ENCODE measurements at regions not wholly inside any gene's neighbourhood (a gene's known extent, or its start where the extent isn't known, plus 50 kb on each side); places are given as distances from the start of the nearest gene placed in this dataset.

DNA sequence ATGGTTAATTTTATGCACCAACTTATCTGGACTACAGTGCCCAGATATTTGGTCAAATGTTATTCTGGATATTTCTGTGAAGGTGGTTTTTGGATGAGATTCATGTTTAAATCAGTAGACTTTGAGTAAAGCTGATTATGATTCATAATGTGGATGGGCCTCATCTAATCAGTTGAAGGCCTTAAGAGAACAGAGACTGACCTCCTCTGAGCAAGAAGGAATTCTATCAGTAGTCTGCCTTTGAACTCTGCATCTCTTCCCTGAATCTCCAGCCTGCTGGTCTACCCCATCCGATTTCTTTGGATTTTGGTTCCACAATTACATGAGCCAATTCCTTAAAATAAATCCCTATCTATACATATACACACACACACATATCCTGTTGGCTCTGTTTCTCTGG, 82.8 kb upstream of the MAP4K3 start:
- H4K91ac ChIP-seq (ENCODE audit: low read length): no peak overlapping the region
- H3K4me1 ChIP-seq (ENCODE audit: control insufficient read depth, insufficient read depth, low read depth, low read length): peaks cover 9% of the 10 kb centered on the region
- no peak overlapping the region for H2AFZ ChIP-seq (ENCODE audit: low read depth, low read length)
- 100% methylated on average over 1 of the region's 1 CpG for WGBS
- H3K9me3 ChIP-seq (ENCODE audit: control insufficient read depth, low read length): peaks cover 9% of the 10 kb centered on the region
- H3K4me2 ChIP-seq (ENCODE audit: low read length, poor library complexity, severe bottlenecking): no peak overlapping the region
- H4K8ac ChIP-seq (ENCODE audit: low read length): no peak overlapping the region
- no peak overlapping the region for H2BK15ac ChIP-seq (ENCODE audit: low read depth, poor library complexity, severe bottlenecking)
- no peak overlapping the region for H2BK120ac ChIP-seq (ENCODE audit: low read depth, low read length)
- peaks cover 0 to 7% of the 10 kb centered on the region in 2 experiments for H3K36me3 ChIP-seq (ENCODE audit: control insufficient read depth in 1 of 2, insufficient read depth in 2 of 2, low read depth in 1 of 2, low read length in 2 of 2)
- no peak overlapping the region for H3K14ac ChIP-seq (ENCODE audit: low read length in 2 of 2)
- no peak for DNase-seq
- H3K4ac ChIP-seq (ENCODE audit: low read depth in 1 of 2, low read length in 2 of 2): no peak overlapping the region
- no peak overlapping the region for H3K4me3 ChIP-seq (ENCODE audit: insufficient read depth in 1 of 2, low read depth in 1 of 2, low read length in 2 of 2)
- H3K27ac ChIP-seq (ENCODE audit: low read length, poor library complexity, severe bottlenecking): no peak overlapping the region
- H2BK5ac ChIP-seq (ENCODE audit: low read depth, low read length, poor library complexity, severe bottlenecking): no peak overlapping the region
- no peak overlapping the region for H2BK12ac ChIP-seq (ENCODE audit: low read length in 2 of 2)
- H2AK5ac ChIP-seq (ENCODE audit: low read length, severe bottlenecking): no peak overlapping the region
- H3K27me3 ChIP-seq (ENCODE audit: control insufficient read depth in 1 of 2, insufficient read depth in 1 of 2, low read length in 2 of 2): no peaks in the 10 kb centered on the region
- peaks cover 2% of the 10 kb centered on the region for H3K79me1 ChIP-seq (replicated peaks; ENCODE audit: low read length, poor library complexity, severe bottlenecking)
- no peak overlapping the region for H3K23ac ChIP-seq (ENCODE audit: low read length in 2 of 2)
- no peak overlapping the region for H3K9ac ChIP-seq (ENCODE audit: low read length)
- H3K18ac ChIP-seq (ENCODE audit: low read depth in 1 of 2, low read length in 2 of 2): no peak overlapping the region

GRCh38 chr2:39521876-39522517, 84.9 kb upstream of the MAP4K3 start:
- H2BK120ac ChIP-seq (ENCODE audit: low read depth, low read length): no peak overlapping the region
- no peak overlapping the region for H3K18ac ChIP-seq (ENCODE audit: low read depth in 1 of 2, low read length in 2 of 2)
- no peak overlapping the region for H3K4me2 ChIP-seq (ENCODE audit: low read length, poor library complexity, severe bottlenecking)
- DNase-seq: no peak
- H3K36me3 ChIP-seq (ENCODE audit: control insufficient read depth in 1 of 2, insufficient read depth in 2 of 2, low read depth in 1 of 2, low read length in 2 of 2): peaks cover 0 to 7% of the 10 kb centered on the region in 2 experiments
- no peak overlapping the region for H2BK5ac ChIP-seq (ENCODE audit: low read depth, low read length, poor library complexity, severe bottlenecking)
- no peaks in the 10 kb centered on the region for H3K79me1 ChIP-seq (replicated peaks; ENCODE audit: low read length, poor library complexity, severe bottlenecking)
- WGBS: 79% methylated on average over 4 of the region's 4 CpGs
- peaks cover 4% of the 10 kb centered on the region for H3K4me1 ChIP-seq (ENCODE audit: control insufficient read depth, insufficient read depth, low read depth, low read length)
- H2AFZ ChIP-seq (ENCODE audit: low read depth, low read length): no peak overlapping the region
- peak overlapping the region; percentile 74 for H3K27ac ChIP-seq (ENCODE audit: low read length, poor library complexity, severe bottlenecking)
- no peak overlapping the region for H3K14ac ChIP-seq (ENCODE audit: low read length in 2 of 2)
- H4K91ac ChIP-seq (ENCODE audit: low read length): no peak overlapping the region
- H2BK15ac ChIP-seq (ENCODE audit: low read depth, poor library complexity, severe bottlenecking): no peak overlapping the region
- no peak overlapping the region for H2BK12ac ChIP-seq (ENCODE audit: low read length in 2 of 2)
- H3K9ac ChIP-seq (ENCODE audit: low read length): no peak overlapping the region
- no peak overlapping the region for H3K4ac ChIP-seq (ENCODE audit: low read depth in 1 of 2, low read length in 2 of 2)
- H2AK5ac ChIP-seq (ENCODE audit: low read length, severe bottlenecking): peak overlapping the region; percentile 3
- H3K9me3 ChIP-seq (ENCODE audit: control insufficient read depth, low read length): peaks cover 9% of the 10 kb centered on the region
- no peak overlapping the region for H4K8ac ChIP-seq (ENCODE audit: low read length)
- no peak overlapping the region for H3K4me3 ChIP-seq (ENCODE audit: insufficient read depth in 1 of 2, low read depth in 1 of 2, low read length in 2 of 2)
- no peak overlapping the region for H3K23ac ChIP-seq (ENCODE audit: low read length in 2 of 2)
- no peaks in the 10 kb centered on the region for H3K27me3 ChIP-seq (ENCODE audit: control insufficient read depth in 1 of 2, insufficient read depth in 1 of 2, low read length in 2 of 2)

GRCh38 chr2:39522518-39522877, 85.4 kb upstream of the MAP4K3 start:
- Histone ChIP-seq H2AK5ac (ENCODE audit: low read length, severe bottlenecking) (peak overlapping the region; percentile 92), H2AFZ (ENCODE audit: low read depth, low read length) (no peak overlapping the region), H2BK5ac (ENCODE audit: low read depth, low read length, poor library complexity, severe bottlenecking) (no peak overlapping the region), H3K79me1 (replicated peaks; ENCODE audit: low read length, poor library complexity, severe bottlenecking) (no peaks in the 10 kb centered on the region), H3K36me3 (ENCODE audit: control insufficient read depth in 1 of 2, insufficient read depth in 2 of 2, low read depth in 1 of 2, low read length in 2 of 2) (peaks cover 0 to 7% of the 10 kb centered on the region in 2 experiments), H3K27me3 (ENCODE audit: control insufficient read depth in 1 of 2, insufficient read depth in 1 of 2, low read length in 2 of 2) (no peaks in the 10 kb centered on the region), H3K4me1 (ENCODE audit: control insufficient read depth, insufficient read depth, low read depth, low read length) (peaks cover 4% of the 10 kb centered on the region), H3K4me2 (ENCODE audit: low read length, poor library complexity, severe bottlenecking) (no peak overlapping the region), H3K18ac (ENCODE audit: low read depth in 1 of 2, low read length in 2 of 2) (peak overlapping the region; percentile 4 to 21), H3K23ac (ENCODE audit: low read length in 2 of 2) (peak overlapping the region in 1 of 2 experiments; percentile 24), H3K9ac (ENCODE audit: low read length) (no peak overlapping the region), H2BK120ac (ENCODE audit: low read depth, low read length) (no peak overlapping the region), H4K91ac (ENCODE audit: low read length) (no peak overlapping the region), H2BK12ac (ENCODE audit: low read length in 2 of 2) (peak overlapping the region in 1 of 2 experiments; percentile 71), H4K8ac (ENCODE audit: low read length) (no peak overlapping the region), H3K27ac (ENCODE audit: low read length, poor library complexity, severe bottlenecking) (peak overlapping the region; percentile 74), H3K14ac (ENCODE audit: low read length in 2 of 2) (peak overlapping the region in 1 of 2 experiments; percentile 15), H3K4me3 (ENCODE audit: insufficient read depth in 1 of 2, low read depth in 1 of 2, low read length in 2 of 2) (no peak overlapping the region), H2BK15ac (ENCODE audit: low read depth, poor library complexity, severe bottlenecking) (no peak overlapping the region), H3K4ac (ENCODE audit: low read depth in 1 of 2, low read length in 2 of 2) (peak overlapping the region in 1 of 2 experiments; percentile 22), H3K9me3 (ENCODE audit: control insufficient read depth, low read length) (peaks cover 9% of the 10 kb centered on the region)
- DNase-seq: no peak
- 100% methylated on average over 2 of the region's 2 CpGs for WGBS

DNA sequence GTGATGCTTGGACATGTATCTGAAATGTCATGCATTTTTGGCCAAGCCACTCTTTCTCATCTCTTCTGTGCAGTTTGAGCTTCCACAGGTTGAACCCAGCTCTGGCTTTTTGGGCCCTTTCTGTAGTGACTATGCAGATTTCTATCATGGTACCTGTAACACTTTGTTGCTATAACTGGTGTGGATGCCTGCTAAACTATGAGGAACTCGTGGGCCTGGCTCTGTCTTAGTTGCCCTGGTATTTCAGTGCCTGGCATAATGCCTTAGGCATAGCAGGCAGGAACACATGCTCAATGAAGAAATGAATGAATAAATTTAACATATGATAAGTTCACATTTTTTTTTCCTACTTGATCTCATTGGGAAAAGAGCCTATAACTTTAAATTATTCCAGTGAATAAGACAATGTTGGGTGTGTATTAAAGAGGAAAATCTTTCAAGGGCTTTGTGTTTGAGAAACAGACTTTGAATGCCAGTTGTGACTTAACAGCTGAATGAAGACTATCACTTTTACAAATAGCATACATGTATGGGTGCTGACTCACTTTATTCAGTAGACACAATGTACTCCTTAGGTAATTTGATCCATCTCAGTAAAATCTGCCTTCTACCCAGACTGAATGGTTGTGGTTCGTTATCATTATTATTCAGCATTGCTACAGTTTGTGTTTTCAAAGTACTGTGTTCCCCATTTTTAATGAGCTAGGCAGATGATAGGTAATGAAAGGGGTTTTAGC, 86.4 kb upstream of the MAP4K3 start:
- Histone ChIP-seq H3K27ac (ENCODE audit: low read length, poor library complexity, severe bottlenecking) (peak overlapping the region; percentile 90), H3K4me1 (ENCODE audit: control insufficient read depth, insufficient read depth, low read depth, low read length) (peaks cover 4% of the 10 kb centered on the region), H2BK12ac (ENCODE audit: low read length in 2 of 2) (peak overlapping the region; percentile 8 to 85), H3K27me3 (ENCODE audit: control insufficient read depth in 1 of 2, insufficient read depth in 1 of 2, low read length in 2 of 2) (no peaks in the 10 kb centered on the region), H3K18ac (ENCODE audit: low read depth in 1 of 2, low read length in 2 of 2) (peak overlapping the region; percentile 58 to 87), H2AFZ (ENCODE audit: low read depth, low read length) (no peak overlapping the region), H2BK120ac (ENCODE audit: low read depth, low read length) (no peak overlapping the region), H3K79me1 (replicated peaks; ENCODE audit: low read length, poor library complexity, severe bottlenecking) (no peaks in the 10 kb centered on the region), H3K36me3 (ENCODE audit: control insufficient read depth in 1 of 2, insufficient read depth in 2 of 2, low read depth in 1 of 2, low read length in 2 of 2) (peaks cover 0 to 7% of the 10 kb centered on the region in 2 experiments), H3K9me3 (ENCODE audit: control insufficient read depth, low read length) (peaks cover 9% of the 10 kb centered on the region), H3K23ac (ENCODE audit: low read length in 2 of 2) (no peak overlapping the region), H3K4ac (ENCODE audit: low read depth in 1 of 2, low read length in 2 of 2) (peak overlapping the region in 1 of 2 experiments; percentile 14), H4K8ac (ENCODE audit: low read length) (peak overlapping the region; percentile 69), H2BK5ac (ENCODE audit: low read depth, low read length, poor library complexity, severe bottlenecking) (peak overlapping the region; percentile 34), H2BK15ac (ENCODE audit: low read depth, poor library complexity, severe bottlenecking) (no peak overlapping the region), H3K4me3 (ENCODE audit: insufficient read depth in 1 of 2, low read depth in 1 of 2, low read length in 2 of 2) (no peak overlapping the region), H3K14ac (ENCODE audit: low read length in 2 of 2) (no peak overlapping the region), H3K9ac (ENCODE audit: low read length) (peak overlapping the region; percentile 7), H2AK5ac (ENCODE audit: low read length, severe bottlenecking) (peak overlapping the region; percentile 85), H3K4me2 (ENCODE audit: low read length, poor library complexity, severe bottlenecking) (no peak overlapping the region), H4K91ac (ENCODE audit: low read length) (peak overlapping the region; percentile 74)
- 34% methylated on average over 2 of the region's 2 CpGs for WGBS
- peak; percentile 80 for DNase-seq

All from mesenchymal stem cell (in vitro differentiated cells and primary cell).